ENCODE measurements at regions not wholly inside any gene's neighbourhood (a gene's known extent, or its start where the extent isn't known, plus 50 kb on each side); places are given as distances from the start of the nearest gene placed in this dataset.
A peak's percentile ranks its signal among the peaks of the same experiment; 100 is the strongest.

DNA sequence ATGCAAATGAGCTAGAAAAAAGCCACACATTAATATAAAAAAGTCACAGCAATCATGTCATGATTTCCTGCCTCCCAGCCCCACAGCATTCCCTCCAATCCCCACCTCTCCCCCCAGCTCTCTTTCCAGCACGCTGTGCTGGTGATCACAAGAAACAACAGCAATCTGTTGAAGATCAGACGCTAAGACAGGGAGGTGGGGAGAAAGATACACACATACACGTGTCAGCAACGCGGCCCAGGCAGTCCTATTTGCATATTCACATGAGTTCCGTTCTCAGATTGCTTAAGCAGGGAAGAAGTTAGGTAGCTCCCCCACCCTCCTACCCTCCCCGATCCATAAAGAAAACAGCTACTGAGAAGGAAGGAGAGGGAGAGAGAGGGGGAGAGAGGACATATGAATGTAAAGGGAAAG, 405.5 kb upstream of the PSMD7 start:
- in situ Hi-C loops (cut with MboI; ENCODE audit: low sequenced_read_pairs) = loop anchor here (25.0 kb wide), 2 partner anchors 1379 to 1654 kb away; no protein-coding TSS in a partner anchor
- H3K4me2 ChIP-seq (ENCODE audit: low read depth, low read length) = peak overlapping the region; percentile 48; the same call in 1 of the 2 replicates
- H3K18ac ChIP-seq (ENCODE audit: low read depth, low read length) = no peak overlapping the region
- H2BK20ac ChIP-seq (ENCODE audit: low read depth, low read length) = no peak overlapping the region
- no peak overlapping the region for H2BK120ac ChIP-seq (ENCODE audit: low read depth, low read length)
- H3K27ac ChIP-seq (ENCODE audit: insufficient read depth, low read length) = no peak overlapping the region
- H2BK5ac ChIP-seq (ENCODE audit: low read depth, low read length, poor library complexity, severe bottlenecking) = no peak overlapping the region
- no peak overlapping the region for H3K9ac ChIP-seq (ENCODE audit: low read depth, low read length)
- peak; percentile 2 for DNase-seq
- intact Hi-C loops (cut with micrococcal nuclease) = no loop called here
- H3K14ac ChIP-seq (replicated peaks; ENCODE audit: low read depth, low read length) = no peak overlapping the region
- no peak overlapping the region for H3K4ac ChIP-seq (ENCODE audit: low read depth, low read length)
- no peak overlapping the region for H2AK9ac ChIP-seq (replicated peaks; ENCODE audit: low read depth, low read length, poor library complexity)
- no peaks in the 10 kb centered on the region for H3K36me3 ChIP-seq (ENCODE audit: control insufficient read depth, insufficient read depth, low read length)
- no peak overlapping the region for H3K4me3 ChIP-seq (ENCODE audit: insufficient read depth, low read depth, low read length)
- ATAC-seq (ENCODE audit: low read depth) = no peak
- POLR2A ChIA-PET (ENCODE audit: unreplicated experiment) = no interaction called here
- no peaks in the 10 kb centered on the region; the same call in 1 of the 2 replicates for H3K27me3 ChIP-seq (ENCODE audit: control insufficient read depth, insufficient read depth, low read length)
- no peak overlapping the region for H2BK15ac ChIP-seq (ENCODE audit: low read depth, low read length)
- CTCF ChIA-PET = no interaction called here
- H2AK5ac ChIP-seq (ENCODE audit: low read depth, low read length) = no peak overlapping the region
- H3K9me1 ChIP-seq (ENCODE audit: insufficient read depth, low read length) = no peaks in the 10 kb centered on the region
- no CpG with 5 or more reads among the region's 7 CpGs for WGBS, 2 experiments (ENCODE audit: extremely low coverage in 2 of 2, insufficient read length in 1 of 2)
- H3K9me3 ChIP-seq (ENCODE audit: control insufficient read depth, insufficient read depth, low read length) = no peaks in the 10 kb centered on the region
- H4K5ac ChIP-seq (ENCODE audit: low read depth, low read length) = no peak overlapping the region
- H4K20me1 ChIP-seq (ENCODE audit: insufficient read depth, low read length) = no peaks in the 10 kb centered on the region
- no peak overlapping the region for H3K56ac ChIP-seq (ENCODE audit: extremely low read depth, insufficient read depth, low read length)
- dilution Hi-C loops (cut with HindIII; ENCODE audit: low sequenced_read_pairs, unreplicated experiment) = no loop called here
- no peak overlapping the region for H3K23ac ChIP-seq (ENCODE audit: low read depth, low read length)
- H2AFZ ChIP-seq (replicated peaks; ENCODE audit: low read length, poor library complexity) = peak overlapping the region; percentile 49
- no peak overlapping the region for H4K91ac ChIP-seq (ENCODE audit: insufficient read depth, low read depth, low read length)
- no peaks in the 10 kb centered on the region for H3K79me1 ChIP-seq (ENCODE audit: low read depth in 1 of 2, low read length in 2 of 2)
- no TSS peak for BruUV-seq (replicated peaks)
- H3K4me1 ChIP-seq (ENCODE audit: control insufficient read depth, insufficient read depth, low read length) = no peaks in the 10 kb centered on the region
- TF ChIP-seq SMC3 (IDR thresholded peaks at IDR 0.05; ENCODE audit: low read depth, low read length) (no peak), RFX5 (IDR thresholded peaks at IDR 0.05; ENCODE audit: low read depth, low read length) (no peak), BHLHE40 (IDR thresholded peaks at IDR 0.05; ENCODE audit: low read depth, low read length) (no peak), MAZ (IDR thresholded peaks at IDR 0.05; ENCODE audit: borderline replicate concordance, low read depth, low read length) (no peak), RCOR1 (IDR thresholded peaks at IDR 0.05; ENCODE audit: insufficient replicate concordance, low read length) (no peak), NFE2L2 (IDR thresholded peaks at IDR 0.05; ENCODE audit: low read depth, low read length) (no peak), ELK1 (IDR thresholded peaks at IDR 0.05; ENCODE audit: borderline replicate concordance, low read depth, low read length) (no peak), MXI1 (IDR thresholded peaks at IDR 0.05; ENCODE audit: borderline replicate concordance, low read depth, low read length) (no peak), RAD21 (IDR thresholded peaks at IDR 0.05; ENCODE audit: low read length) (no peak), USF2 (IDR thresholded peaks at IDR 0.05; ENCODE audit: low read depth, low read length) (no peak)
- no peak overlapping the region for H4K8ac ChIP-seq (ENCODE audit: low read depth in 2 of 2, low read length in 2 of 2)
